Left ventricle myocardium superior (tissue), 1 donor: ENCODE measurements at regions not wholly inside any gene's neighbourhood (a gene's known extent, or its start where the extent isn't known, plus 50 kb on each side); places are given as distances from the start of the nearest gene placed in this dataset.

Source experiments
- ATAC-seq: fragments of 200-7000 bp; cut with Tn5 transposase; one replicate; pipeline ENCODE4 v1.9.1; 2020; ENCODE audit warnings: mild to moderate bottlenecking, moderate library complexity
- DNase-seq: peaks from one replicate; pipeline ENCODE4 v3.0.0-alpha.2; 2020
- intact Hi-C: fragments of 100-400 bp; cut with micrococcal nuclease; formaldehyde crosslinking; loops from one replicate; pipeline ENCODE4 v1.11.0; 2022
- donor health status: DM: no; HTN: yes; CAD: no; lungs with severe emphysema.

- DNase-seq = no peak
- ATAC-seq = no peak
- intact Hi-C loops = no loop called here
Measured at GRCh38 chr18:39661856-39662366, 2096.3 kb upstream of the CELF4 start.

DNA sequence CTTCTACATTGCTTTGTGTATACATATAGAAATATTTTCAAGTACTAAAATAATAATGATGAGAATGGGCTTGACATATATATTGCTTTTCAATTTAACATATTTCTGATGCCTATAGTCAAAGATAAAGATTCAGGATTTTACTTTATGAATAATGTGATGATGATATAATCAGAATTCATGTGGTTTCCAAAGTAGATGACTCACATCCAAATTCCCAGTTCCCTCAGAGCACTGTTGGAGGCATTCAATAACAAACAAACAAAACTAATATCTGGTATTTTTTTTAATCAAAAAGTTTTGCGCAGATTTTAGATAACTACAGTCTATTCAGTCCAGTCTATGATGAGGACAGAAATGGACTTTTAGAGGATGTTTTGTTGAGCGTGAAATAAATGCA is 2094.5 kb upstream of the CELF4 start:
- intact Hi-C loops = no loop called here
- ATAC-seq (no peak), DNase-seq (no peak)

DNA sequence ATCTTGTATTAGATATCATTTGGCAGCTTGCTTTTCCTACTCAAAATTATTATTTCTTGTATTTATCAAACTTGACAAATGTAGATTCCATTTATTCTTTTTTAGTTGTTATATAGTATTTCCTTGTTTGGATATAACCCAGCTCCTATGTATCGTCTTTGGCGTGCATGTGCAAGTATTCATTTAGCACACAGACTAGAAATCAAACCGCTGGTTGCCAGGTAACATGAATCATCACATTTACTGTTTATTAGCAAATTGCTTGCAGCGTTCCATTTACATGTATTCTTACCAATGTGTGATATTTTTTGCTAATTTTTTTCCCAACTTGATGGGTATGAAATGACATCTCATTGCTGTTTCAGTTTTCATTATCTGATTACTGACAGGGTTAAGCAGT is 2089.7 kb upstream of the CELF4 start:
- intact Hi-C loops = no loop called here
- ATAC-seq = no peak

DNA sequence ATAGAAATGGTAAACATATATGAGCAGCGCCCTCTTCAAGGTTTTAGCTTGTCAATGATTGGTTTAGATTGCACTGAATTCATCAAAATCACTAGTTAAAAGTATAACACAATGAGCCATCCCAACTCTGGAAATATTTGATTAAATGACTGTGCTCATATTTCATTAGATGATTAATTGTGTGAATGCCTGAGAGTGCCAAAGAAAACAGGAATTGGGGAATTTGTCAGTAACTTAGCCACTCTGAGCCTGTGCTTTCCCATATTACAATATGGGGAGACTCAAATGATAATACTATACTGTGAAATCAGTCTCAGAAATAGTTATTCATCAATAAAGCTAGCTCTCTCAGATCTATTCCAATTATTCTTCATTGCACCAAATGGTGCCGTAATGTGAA is 2087.6 kb upstream of the CELF4 start:
- DNase-seq (no peak), ATAC-seq (no peak)
- intact Hi-C loops = no loop called here

More for the DNA sequence above, 2089.7 kb upstream of the CELF4 start:
- DNase-seq = no peak

- intact Hi-C loops = no loop called here
- DNase-seq (no peak), ATAC-seq (no peak)
Measured at GRCh38 chr18:39648616-39649015, 2083.0 kb upstream of the CELF4 start.

- DNase-seq (no peak), ATAC-seq (no peak)
- intact Hi-C loops = no loop called here
Measured at GRCh38 chr18:39647627-39648534, 2082.3 kb upstream of the CELF4 start.

GRCh38 chr18:39638224-39638623 is 2072.6 kb upstream of the CELF4 start:
- no peak for ATAC-seq
- no peak for DNase-seq
- intact Hi-C loops = no loop called here

- intact Hi-C loops = no loop called here
- ATAC-seq = no peak
- no peak for DNase-seq
Measured at GRCh38 chr18:39636931-39637330, 2071.3 kb upstream of the CELF4 start.

- ATAC-seq (no peak), DNase-seq (no peak)
- intact Hi-C loops = no loop called here
Measured at GRCh38 chr18:39635966-39636365, 2070.4 kb upstream of the CELF4 start.

DNA sequence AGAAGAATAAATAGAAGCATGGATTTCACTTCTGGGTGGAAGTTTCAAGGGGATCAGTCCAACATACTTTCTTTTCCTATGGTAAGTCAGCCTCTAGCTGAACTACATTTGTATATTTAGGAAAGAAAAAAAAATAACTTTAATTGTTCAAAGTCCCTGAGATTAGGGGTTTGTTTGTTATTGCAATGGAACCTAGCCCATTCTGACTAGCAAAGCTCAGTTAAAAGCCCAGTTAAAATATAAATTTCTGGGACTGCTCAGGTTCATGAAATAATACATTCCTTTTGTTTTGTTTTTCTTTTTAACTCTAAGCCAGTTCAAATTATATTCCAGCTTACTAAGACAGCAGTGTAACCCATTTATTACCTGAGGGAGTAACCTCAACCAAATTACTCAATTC is 2069.6 kb upstream of the CELF4 start:
- intact Hi-C loops = no loop called here
- DNase-seq (no peak), ATAC-seq (no peak)

DNA sequence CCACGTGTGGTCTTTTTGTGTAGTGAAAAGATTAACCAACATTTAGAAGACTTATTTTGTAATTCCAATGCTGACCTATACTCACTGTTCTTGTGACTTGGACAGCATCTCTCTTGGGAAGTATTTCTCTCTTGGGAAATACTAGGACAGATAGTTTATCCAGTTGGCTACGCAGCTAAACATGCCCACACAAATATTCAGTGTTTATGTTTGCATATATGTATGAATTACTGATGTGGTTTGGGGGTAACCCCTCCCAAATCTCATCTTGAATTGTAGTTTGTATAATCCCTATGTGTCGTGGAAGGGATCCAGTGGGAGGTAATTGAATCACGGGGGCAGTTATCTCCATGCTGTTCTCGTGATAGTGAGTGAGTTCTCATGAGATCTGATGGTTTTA is 2062.3 kb upstream of the CELF4 start:
- intact Hi-C loops = no loop called here
- DNase-seq (no peak), ATAC-seq (no peak)

- DNase-seq (no peak), ATAC-seq (no peak)
- intact Hi-C loops = no loop called here
Measured at GRCh38 chr18:39624961-39625360, 2059.4 kb upstream of the CELF4 start.

- intact Hi-C loops = no loop called here
- ATAC-seq (no peak), DNase-seq (no peak)
Measured at GRCh38 chr18:39622431-39622830, 2056.8 kb upstream of the CELF4 start.

GRCh38 chr18:39620551-39621168 is 2055.1 kb upstream of the CELF4 start:
- no peak for ATAC-seq
- intact Hi-C loops = no loop called here
- DNase-seq = no peak

GRCh38 chr18:39618265-39619003 is 2052.8 kb upstream of the CELF4 start:
- ATAC-seq (no peak), DNase-seq (no peak)
- intact Hi-C loops = no loop called here

DNA sequence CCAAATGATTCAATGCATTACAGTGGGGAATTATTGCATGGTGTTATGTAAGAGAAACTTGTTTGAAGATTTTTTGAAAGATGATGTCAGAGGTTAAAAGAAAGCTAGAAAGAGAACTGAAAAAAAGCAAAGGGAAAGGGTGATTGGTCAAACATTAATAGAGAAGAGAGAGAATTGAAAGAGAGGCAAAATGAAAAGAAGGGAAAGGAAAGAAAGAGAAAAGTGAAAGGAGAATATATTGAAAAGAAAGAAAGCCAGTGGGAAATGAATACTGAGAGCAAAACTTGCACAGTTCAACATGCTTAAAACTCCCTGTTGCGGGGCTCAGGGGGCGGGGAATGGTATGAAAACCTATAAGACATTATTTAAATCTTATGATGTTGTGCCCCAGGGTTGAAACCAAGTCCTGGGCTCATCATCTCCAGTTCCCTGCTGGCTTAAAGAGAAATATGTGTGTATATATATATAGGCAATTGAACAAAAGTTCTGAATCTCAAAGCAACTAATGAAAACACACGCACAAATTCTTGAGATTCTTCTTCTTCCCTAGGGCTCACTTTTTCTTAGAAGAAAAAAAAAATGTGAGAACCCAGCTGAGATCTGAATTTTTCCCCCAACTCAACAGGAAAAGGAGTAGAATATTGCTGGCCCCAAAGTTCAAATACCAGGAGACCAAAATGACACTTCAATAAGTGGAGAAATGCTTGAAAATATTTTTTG is 2045.9 kb upstream of the CELF4 start:
- no peak for ATAC-seq
- intact Hi-C loops = no loop called here
- DNase-seq = no peak

DNA sequence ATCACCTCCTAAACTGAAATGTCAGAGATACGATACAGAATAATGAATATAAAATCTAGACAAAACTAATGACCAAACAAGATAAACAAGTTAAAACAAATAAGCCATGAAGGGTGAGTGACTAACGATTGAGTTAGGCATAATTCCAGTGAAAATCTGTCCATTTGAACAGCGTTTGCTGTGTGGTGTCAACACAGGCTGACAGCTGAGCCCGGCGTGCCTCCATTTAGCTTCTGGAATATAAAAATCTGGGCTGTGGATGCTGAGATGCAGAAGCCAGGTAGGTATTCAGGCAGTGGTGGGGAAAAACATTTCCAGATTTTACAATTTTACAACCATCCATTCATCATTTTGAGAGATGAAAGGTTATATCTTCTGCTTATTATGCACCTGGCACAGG is 2041.4 kb upstream of the CELF4 start:
- ATAC-seq = no peak
- intact Hi-C loops = no loop called here
- no peak for DNase-seq

DNA sequence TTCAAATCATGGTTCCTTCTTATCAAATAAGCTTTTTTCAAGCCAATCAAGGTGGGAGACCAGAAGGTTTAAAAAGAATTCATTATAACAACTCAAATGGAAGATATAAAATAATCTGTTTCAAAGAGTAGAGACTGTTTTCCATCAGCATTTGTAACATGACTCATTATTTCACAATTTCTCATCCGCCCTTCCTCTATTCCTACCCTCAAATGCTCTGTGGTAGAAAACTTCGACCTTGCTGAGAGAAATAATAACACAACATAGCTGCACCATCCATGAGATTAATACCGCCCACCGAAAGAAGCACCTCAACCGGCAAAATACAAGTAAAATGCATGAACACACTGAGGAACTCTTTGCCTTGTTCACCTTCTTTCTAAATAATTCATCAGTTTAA is 2039.2 kb upstream of the CELF4 start:
- DNase-seq = no peak
- intact Hi-C loops = no loop called here
- ATAC-seq = no peak

DNA sequence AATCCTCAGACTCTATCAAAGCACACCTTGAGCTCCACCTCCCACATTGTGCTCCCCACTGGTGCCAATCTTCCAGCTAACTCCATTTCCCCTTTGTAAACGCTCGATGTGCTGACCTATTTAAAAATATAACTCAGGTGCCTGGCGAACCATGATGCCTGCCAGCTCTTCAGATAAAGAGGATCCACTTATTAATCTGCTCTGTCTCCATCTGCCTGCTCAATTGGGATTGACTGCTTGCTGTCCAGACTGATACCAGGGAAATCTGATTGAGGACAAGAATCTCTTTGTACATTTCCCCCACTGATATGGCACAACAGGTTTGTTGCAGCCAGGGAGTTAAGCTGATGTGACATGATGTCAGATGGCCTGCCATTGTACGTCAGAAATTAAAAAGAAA is 2036.5 kb upstream of the CELF4 start:
- DNase-seq = no peak
- ATAC-seq = no peak
- intact Hi-C loops = no loop called here
